ENCODE measurements at regions not wholly inside any gene's neighbourhood (a gene's known extent, or its start where the extent isn't known, plus 50 kb on each side); places are given as distances from the start of the nearest gene placed in this dataset.

- ATAC-seq (no peak), DNase-seq (ENCODE audit: missing footprints) (no peak)
- intact Hi-C loops (cut with DNase I): no loop called here
These were observed 339.1 kb upstream of the RSPO3 start for GRCh38 chr6:126779331-126779730.

- intact Hi-C loops (cut with DNase I): no loop called here
- DNase-seq (ENCODE audit: missing footprints) (no peak), ATAC-seq (no peak)
These were observed 336.9 kb upstream of the RSPO3 start for GRCh38 chr6:126781582-126781981.

- ATAC-seq (no peak), DNase-seq (ENCODE audit: missing footprints) (no peak)
- intact Hi-C loops (cut with DNase I): no loop called here
These were observed 334.2 kb upstream of the RSPO3 start for GRCh38 chr6:126784161-126784790.

- DNase-seq (ENCODE audit: missing footprints) (no peak), ATAC-seq (no peak)
- intact Hi-C loops (cut with DNase I): no loop called here
These were observed 332.2 kb upstream of the RSPO3 start for GRCh38 chr6:126786262-126786661.

GRCh38 chr6:126787635-126788034, 330.8 kb upstream of the RSPO3 start:
- no peak for DNase-seq (ENCODE audit: missing footprints)
- no peak for ATAC-seq
- intact Hi-C loops (cut with DNase I): no loop called here

GRCh38 chr6:126788861-126789365, 329.6 kb upstream of the RSPO3 start:
- DNase-seq (ENCODE audit: missing footprints) (no peak), ATAC-seq (no peak)
- intact Hi-C loops (cut with DNase I): no loop called here

GRCh38 chr6:126792340-126793085, 326.0 kb upstream of the RSPO3 start:
- intact Hi-C loops (cut with DNase I): no loop called here
- ATAC-seq (no peak), DNase-seq (ENCODE audit: missing footprints) (peak; percentile 17)

- intact Hi-C loops (cut with DNase I): no loop called here
- ATAC-seq (no peak), DNase-seq (ENCODE audit: missing footprints) (no peak)
These were observed 323.3 kb upstream of the RSPO3 start for GRCh38 chr6:126795161-126795560.

GRCh38 chr6:126797981-126798380, 320.5 kb upstream of the RSPO3 start:
- no peak for ATAC-seq
- DNase-seq (ENCODE audit: missing footprints): no peak
- intact Hi-C loops (cut with DNase I): no loop called here

- no peak for DNase-seq (ENCODE audit: missing footprints)
- intact Hi-C loops (cut with DNase I): no loop called here
- no peak for ATAC-seq
These were observed 314.7 kb upstream of the RSPO3 start for GRCh38 chr6:126803769-126804168.

GRCh38 chr6:126804332-126805064, 314.0 kb upstream of the RSPO3 start:
- no peak for DNase-seq (ENCODE audit: missing footprints)
- peak; percentile 34 for ATAC-seq
- intact Hi-C loops (cut with DNase I): loop anchor here (5.0 kb wide), 2 partner anchors 318 to 388 kb away; no protein-coding TSS in a partner anchor

GRCh38 chr6:126805861-126806260, 312.6 kb upstream of the RSPO3 start:
- intact Hi-C loops (cut with DNase I): loop anchor here (5.0 kb wide), 2 partner anchors 316 to 386 kb away; no protein-coding TSS in a partner anchor

GRCh38 chr6:126807876-126808275, 310.6 kb upstream of the RSPO3 start:
- intact Hi-C loops (cut with DNase I): loop anchor here (5.0 kb wide), 2 partner anchors 314 to 384 kb away; no protein-coding TSS in a partner anchor
- DNase-seq (ENCODE audit: missing footprints) (no peak), ATAC-seq (no peak)

More at GRCh38 chr6:126805861-126806260, 312.6 kb upstream of the RSPO3 start:
- no peak for DNase-seq (ENCODE audit: missing footprints)
- no peak for ATAC-seq

- intact Hi-C loops (cut with DNase I): no loop called here
- no peak for DNase-seq (ENCODE audit: missing footprints)
- peak; percentile 60 for ATAC-seq
These were observed 307.1 kb upstream of the RSPO3 start for GRCh38 chr6:126811321-126811720.

GRCh38 chr6:126812010-126812409, 306.5 kb upstream of the RSPO3 start:
- intact Hi-C loops (cut with DNase I): no loop called here
- ATAC-seq (no peak), DNase-seq (ENCODE audit: missing footprints) (no peak)

GRCh38 chr6:126812651-126813050, 305.8 kb upstream of the RSPO3 start:
- intact Hi-C loops (cut with DNase I): no loop called here
- no peak for ATAC-seq
- DNase-seq (ENCODE audit: missing footprints): no peak

- intact Hi-C loops (cut with DNase I): no loop called here
- DNase-seq (ENCODE audit: missing footprints): no peak
- no peak for ATAC-seq
These were observed 297.8 kb upstream of the RSPO3 start for GRCh38 chr6:126820634-126821033.

- intact Hi-C loops (cut with DNase I): no loop called here
- DNase-seq (ENCODE audit: missing footprints): no peak
- no peak for ATAC-seq
These were observed 296.8 kb upstream of the RSPO3 start for GRCh38 chr6:126821706-126822105.

GRCh38 chr6:126824226-126824625, 294.2 kb upstream of the RSPO3 start:
- intact Hi-C loops (cut with DNase I): no loop called here
- DNase-seq (ENCODE audit: missing footprints) (no peak), ATAC-seq (no peak)

- ATAC-seq (no peak), DNase-seq (ENCODE audit: missing footprints) (no peak)
- intact Hi-C loops (cut with DNase I): no loop called here
These were observed 293.7 kb upstream of the RSPO3 start for GRCh38 chr6:126824815-126825214.

Data from Right ventricle myocardium inferior (tissue), 1 donor.